ENCODE measurements at regions not wholly inside any gene's neighbourhood (a gene's known extent, or its start where the extent isn't known, plus 50 kb on each side); places are given as distances from the start of the nearest gene placed in this dataset.

DNA sequence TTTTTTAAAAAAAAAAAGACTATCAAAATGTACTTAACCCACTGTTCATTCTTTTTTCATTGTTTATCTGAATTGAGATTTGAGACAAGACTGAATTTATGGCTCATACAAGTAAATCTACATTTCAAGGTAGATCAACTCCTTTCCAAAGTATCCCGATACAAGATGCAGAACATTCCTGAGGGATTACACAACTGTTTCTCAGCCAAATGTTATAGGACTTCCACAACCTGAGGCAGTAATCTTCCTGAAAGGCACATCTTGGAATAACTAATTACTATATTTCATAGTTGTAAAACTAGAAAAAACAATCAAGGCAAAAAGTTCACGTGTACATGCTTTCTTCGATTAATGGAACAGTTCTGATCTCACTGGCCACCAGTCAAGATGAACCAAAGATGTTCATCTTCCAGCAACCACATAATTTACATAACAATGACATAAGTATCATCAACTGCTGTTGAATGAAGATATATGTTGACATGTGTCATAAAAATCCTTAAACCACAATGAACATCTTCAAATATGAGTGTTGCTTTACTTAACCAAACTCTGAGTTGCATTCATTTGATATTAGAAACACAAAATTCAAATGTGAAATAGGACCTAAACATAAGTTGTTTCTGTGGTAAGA, 225.2 kb upstream of the DKK2 start:
- no peak overlapping the region for H3K4me3 ChIP-seq (ENCODE audit: low read length)
- H3K9me3 ChIP-seq (ENCODE audit: insufficient read depth, low read depth, low read length) = no peaks in the 10 kb centered on the region
- H3K4me1 ChIP-seq (ENCODE audit: insufficient read depth, low read length) = no peaks in the 10 kb centered on the region; the same call in 1 of the 2 replicates
- H3K27me3 ChIP-seq (ENCODE audit: insufficient read depth, low read length) = no peaks in the 10 kb centered on the region
- H3K27ac ChIP-seq (ENCODE audit: low read length) = no peak overlapping the region
- H3K9ac ChIP-seq (ENCODE audit: low read depth, low read length) = no peak overlapping the region
- no peaks in the 10 kb centered on the region for H3K36me3 ChIP-seq (ENCODE audit: insufficient read depth, low read depth, low read length)

DNA sequence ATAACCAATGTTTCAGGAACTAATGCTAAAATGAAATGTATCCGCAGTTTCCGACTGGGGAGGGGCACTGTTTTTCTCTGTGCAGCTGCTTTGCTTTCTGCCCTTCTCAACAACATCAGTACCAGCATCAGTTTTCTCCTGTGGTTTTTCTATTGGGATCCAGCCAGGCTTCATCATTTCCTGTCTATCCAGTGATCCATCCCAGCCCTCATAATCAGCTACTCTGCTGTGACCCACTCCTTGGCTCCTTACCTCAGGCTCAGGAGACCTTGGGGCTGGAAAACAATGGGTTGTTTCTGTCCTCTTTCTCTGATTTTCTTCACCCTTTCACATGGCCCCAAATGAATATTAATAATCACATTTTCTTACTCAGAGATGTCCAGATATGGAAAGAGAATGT, 222.2 kb upstream of the DKK2 start:
- no peaks in the 10 kb centered on the region for H3K9me3 ChIP-seq (ENCODE audit: insufficient read depth, low read depth, low read length)
- H3K4me1 ChIP-seq (ENCODE audit: insufficient read depth, low read length) = no peaks in the 10 kb centered on the region
- no peaks in the 10 kb centered on the region for H3K36me3 ChIP-seq (ENCODE audit: insufficient read depth, low read depth, low read length)
- no peak overlapping the region for H3K27ac ChIP-seq (ENCODE audit: low read length)
- H3K27me3 ChIP-seq (ENCODE audit: insufficient read depth, low read length) = no peaks in the 10 kb centered on the region
- H3K4me3 ChIP-seq (ENCODE audit: low read length) = no peak overlapping the region
- H3K9ac ChIP-seq (ENCODE audit: low read depth, low read length) = no peak overlapping the region

DNA sequence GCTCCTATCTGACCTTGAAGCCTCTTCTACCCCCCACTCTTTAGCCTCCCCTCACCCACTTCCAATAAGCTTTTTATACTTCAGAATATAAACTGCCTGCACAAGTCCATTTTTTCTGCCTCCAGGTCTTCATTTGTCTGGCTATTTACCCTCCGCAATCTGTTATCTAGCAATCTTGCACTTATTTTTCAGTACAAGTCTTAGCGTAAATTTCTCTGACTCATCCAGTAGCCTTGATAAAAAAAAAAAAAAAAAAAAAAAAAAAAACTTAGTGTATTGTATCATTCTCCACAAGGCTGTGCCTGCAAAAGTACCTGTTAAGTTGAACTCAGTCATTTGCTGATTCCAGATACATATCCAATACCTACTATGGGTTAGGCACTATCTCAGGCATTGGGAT, 219.5 kb upstream of the DKK2 start:
- Histone ChIP-seq H3K27me3 (ENCODE audit: insufficient read depth, low read length) (no peaks in the 10 kb centered on the region), H3K36me3 (ENCODE audit: insufficient read depth, low read depth, low read length) (no peaks in the 10 kb centered on the region), H3K4me3 (ENCODE audit: low read length) (no peak overlapping the region), H3K9me3 (ENCODE audit: insufficient read depth, low read depth, low read length) (no peaks in the 10 kb centered on the region), H3K4me1 (ENCODE audit: insufficient read depth, low read length) (no peaks in the 10 kb centered on the region), H3K9ac (ENCODE audit: low read depth, low read length) (no peak overlapping the region), H3K27ac (ENCODE audit: low read length) (no peak overlapping the region)

DNA sequence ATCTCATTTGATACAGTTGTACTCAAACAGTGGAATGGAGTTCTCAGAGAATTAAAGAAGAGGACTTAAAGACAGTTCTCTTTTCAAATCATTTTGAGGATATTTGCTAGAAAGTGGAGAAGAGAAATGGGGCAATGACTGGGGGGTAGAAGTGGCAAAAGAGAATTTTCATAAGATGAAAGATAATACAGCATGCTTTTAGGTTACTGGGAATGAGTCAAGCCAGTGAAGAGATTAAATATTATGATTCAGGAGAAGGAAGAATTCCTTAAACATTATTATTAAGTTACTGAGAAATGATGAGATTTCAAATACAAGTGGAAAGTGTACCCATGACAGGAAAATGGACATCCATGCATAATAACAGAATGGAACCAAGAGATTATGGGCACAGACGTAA, 219.0 kb upstream of the DKK2 start:
- no peaks in the 10 kb centered on the region for H3K36me3 ChIP-seq (ENCODE audit: insufficient read depth, low read depth, low read length)
- H3K27me3 ChIP-seq (ENCODE audit: insufficient read depth, low read length) = no peaks in the 10 kb centered on the region
- H3K4me1 ChIP-seq (ENCODE audit: insufficient read depth, low read length) = no peaks in the 10 kb centered on the region
- H3K4me3 ChIP-seq (ENCODE audit: low read length) = no peak overlapping the region
- H3K9me3 ChIP-seq (ENCODE audit: insufficient read depth, low read depth, low read length) = no peaks in the 10 kb centered on the region
- H3K27ac ChIP-seq (ENCODE audit: low read length) = no peak overlapping the region
- H3K9ac ChIP-seq (ENCODE audit: low read depth, low read length) = no peak overlapping the region

DNA sequence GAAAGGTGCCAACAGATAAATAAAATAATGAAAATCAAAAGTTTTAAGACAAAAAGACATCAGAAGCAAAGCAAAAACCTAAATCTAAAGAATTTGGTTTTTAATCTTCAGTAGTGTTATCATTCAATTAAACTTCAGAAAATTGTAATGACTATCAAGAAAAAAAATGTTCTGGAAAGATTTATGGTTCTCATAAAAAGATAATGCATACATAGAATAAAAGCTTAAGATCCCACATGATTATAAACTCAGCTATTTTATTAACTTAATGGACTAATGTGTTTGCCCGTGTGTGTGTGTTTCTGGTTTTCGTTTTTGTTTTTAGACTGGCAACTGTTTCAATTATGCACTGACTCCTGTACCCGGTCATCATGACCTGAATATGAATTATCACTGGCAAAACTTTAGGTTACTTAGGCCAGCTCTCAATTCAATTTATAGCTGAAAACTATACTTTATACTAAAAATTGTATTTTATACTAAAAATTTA, 217.5 kb upstream of the DKK2 start:
- Histone ChIP-seq H3K27me3 (ENCODE audit: insufficient read depth, low read length) (no peaks in the 10 kb centered on the region), H3K4me1 (ENCODE audit: insufficient read depth, low read length) (no peaks in the 10 kb centered on the region), H3K4me3 (ENCODE audit: low read length) (no peak overlapping the region), H3K36me3 (ENCODE audit: insufficient read depth, low read depth, low read length) (no peaks in the 10 kb centered on the region), H3K27ac (ENCODE audit: low read length) (no peak overlapping the region), H3K9me3 (ENCODE audit: insufficient read depth, low read depth, low read length) (no peaks in the 10 kb centered on the region), H3K9ac (ENCODE audit: low read depth, low read length) (no peak overlapping the region)

DNA sequence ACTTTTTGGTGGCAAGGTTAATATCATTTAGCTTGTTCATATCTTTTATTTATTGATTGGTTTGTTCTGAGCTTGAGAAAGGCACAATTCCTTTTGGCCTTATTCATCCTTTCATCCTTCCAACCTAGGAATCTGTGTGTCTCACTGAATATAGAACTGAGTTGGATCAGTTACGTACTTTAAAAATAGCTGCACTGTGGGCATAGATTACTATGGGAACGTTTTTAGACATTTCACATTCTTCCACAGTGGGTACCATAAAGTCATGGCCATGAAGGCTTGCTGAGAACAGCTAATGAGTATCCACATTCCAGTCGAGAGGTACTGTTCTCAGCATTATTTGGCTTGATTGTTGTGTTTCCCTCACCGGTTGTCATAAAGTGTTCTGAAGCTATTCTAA, 217.0 kb upstream of the DKK2 start:
- Histone ChIP-seq H3K9ac (ENCODE audit: low read depth, low read length) (no peak overlapping the region), H3K27me3 (ENCODE audit: insufficient read depth, low read length) (no peaks in the 10 kb centered on the region), H3K27ac (ENCODE audit: low read length) (no peak overlapping the region), H3K4me3 (ENCODE audit: low read length) (no peak overlapping the region), H3K4me1 (ENCODE audit: insufficient read depth, low read length) (no peaks in the 10 kb centered on the region), H3K9me3 (ENCODE audit: insufficient read depth, low read depth, low read length) (no peaks in the 10 kb centered on the region), H3K36me3 (ENCODE audit: insufficient read depth, low read depth, low read length) (no peaks in the 10 kb centered on the region)

DNA sequence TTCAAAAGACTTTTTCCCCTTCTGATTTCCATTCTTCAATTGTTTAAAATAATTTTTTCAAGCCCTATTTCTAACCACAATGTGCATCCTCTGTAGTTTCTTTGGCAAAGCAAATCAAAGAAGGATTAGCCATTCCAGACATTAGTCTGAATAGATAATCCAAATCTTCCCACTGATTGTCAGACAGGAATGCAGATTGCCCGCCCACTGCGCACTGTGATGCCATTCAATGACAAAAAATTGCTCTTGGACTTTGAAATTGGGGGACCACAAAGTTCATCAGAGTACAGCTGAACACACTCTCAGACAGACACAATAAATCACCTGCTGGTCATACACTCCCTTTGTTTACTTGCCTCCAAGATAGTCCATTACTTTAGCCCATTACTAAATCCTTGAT, 216.5 kb upstream of the DKK2 start:
- no peak overlapping the region for H3K27ac ChIP-seq (ENCODE audit: low read length)
- no peaks in the 10 kb centered on the region for H3K4me1 ChIP-seq (ENCODE audit: insufficient read depth, low read length)
- no peaks in the 10 kb centered on the region for H3K9me3 ChIP-seq (ENCODE audit: insufficient read depth, low read depth, low read length)
- no peaks in the 10 kb centered on the region for H3K36me3 ChIP-seq (ENCODE audit: insufficient read depth, low read depth, low read length)
- H3K27me3 ChIP-seq (ENCODE audit: insufficient read depth, low read length) = no peaks in the 10 kb centered on the region
- no peak overlapping the region for H3K4me3 ChIP-seq (ENCODE audit: low read length)
- no peak overlapping the region for H3K9ac ChIP-seq (ENCODE audit: low read depth, low read length)

DNA sequence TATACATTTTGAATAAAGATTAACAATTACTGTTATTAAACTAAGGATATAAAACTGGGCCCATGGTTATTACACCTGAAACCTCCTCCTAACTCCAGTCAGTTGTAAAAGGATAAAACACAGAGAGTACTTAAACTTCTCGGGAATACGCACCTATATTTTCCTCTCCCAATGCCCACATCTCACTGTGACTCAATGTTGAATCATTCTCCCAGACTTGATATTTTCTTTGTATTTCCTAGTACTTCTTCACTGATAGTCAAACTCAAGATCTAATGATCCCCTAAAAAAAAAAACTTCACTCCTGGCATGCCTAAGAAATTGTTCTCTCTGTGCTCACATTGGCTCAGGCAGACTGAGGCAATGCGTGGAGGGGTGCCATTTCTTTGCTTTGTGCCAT, 212.5 kb upstream of the DKK2 start:
- Histone ChIP-seq H3K4me3 (ENCODE audit: low read length) (no peak overlapping the region), H3K27me3 (ENCODE audit: insufficient read depth, low read length) (no peaks in the 10 kb centered on the region), H3K36me3 (ENCODE audit: insufficient read depth, low read depth, low read length) (no peaks in the 10 kb centered on the region), H3K4me1 (ENCODE audit: insufficient read depth, low read length) (no peaks in the 10 kb centered on the region), H3K9me3 (ENCODE audit: insufficient read depth, low read depth, low read length) (no peaks in the 10 kb centered on the region), H3K9ac (ENCODE audit: low read depth, low read length) (no peak overlapping the region), H3K27ac (ENCODE audit: low read length) (no peak overlapping the region)

DNA sequence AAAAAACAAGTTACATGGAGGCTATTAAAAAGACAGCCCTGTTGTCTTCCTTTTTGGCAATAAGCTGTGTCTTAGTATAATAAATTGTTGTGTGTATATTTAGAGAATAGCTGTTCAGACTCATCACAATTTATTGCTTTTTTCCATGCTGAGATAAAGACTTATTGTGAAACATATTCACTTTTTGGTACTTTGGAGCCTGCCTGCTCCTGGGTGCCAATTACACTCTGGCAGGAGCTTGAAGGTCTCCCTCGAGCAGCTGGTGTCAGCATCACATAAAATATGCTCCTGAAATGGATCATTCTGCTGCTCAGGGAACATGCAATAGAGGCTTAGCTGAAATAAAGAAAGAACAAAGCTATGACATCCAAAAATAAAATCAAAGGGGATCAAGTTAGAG, 211.6 kb upstream of the DKK2 start:
- peaks cover 3% of the 10 kb centered on the region; the same call in 1 of the 2 replicates for H3K4me1 ChIP-seq (ENCODE audit: insufficient read depth, low read length)
- H3K4me3 ChIP-seq (ENCODE audit: low read length) = no peak overlapping the region
- no peaks in the 10 kb centered on the region for H3K27me3 ChIP-seq (ENCODE audit: insufficient read depth, low read length)
- no peak overlapping the region for H3K9ac ChIP-seq (ENCODE audit: low read depth, low read length)
- no peak overlapping the region for H3K27ac ChIP-seq (ENCODE audit: low read length)
- no peaks in the 10 kb centered on the region for H3K36me3 ChIP-seq (ENCODE audit: insufficient read depth, low read depth, low read length)
- H3K9me3 ChIP-seq (ENCODE audit: insufficient read depth, low read depth, low read length) = no peaks in the 10 kb centered on the region

DNA sequence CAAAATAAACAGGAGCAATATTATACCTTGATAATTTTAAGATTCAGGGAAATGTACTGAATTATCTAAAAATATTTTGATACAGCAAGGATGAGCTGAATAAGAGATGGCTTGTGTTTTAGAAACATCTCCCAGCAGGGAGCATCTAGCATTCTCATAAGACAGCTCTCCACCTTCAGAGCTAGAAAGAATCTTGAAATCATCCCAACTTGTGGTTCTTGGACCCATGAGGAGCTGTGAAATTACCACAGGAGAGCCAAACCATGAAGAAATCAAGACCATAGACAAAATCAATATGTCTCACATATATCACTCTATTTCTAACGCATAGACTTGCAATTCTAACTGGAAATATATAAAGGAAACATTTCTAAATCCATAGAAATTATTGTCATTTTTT, 210.6 kb upstream of the DKK2 start:
- H3K4me1 ChIP-seq (ENCODE audit: insufficient read depth, low read length) = peaks cover 3% of the 10 kb centered on the region; the same call in 1 of the 2 replicates
- H3K9ac ChIP-seq (ENCODE audit: low read depth, low read length) = no peak overlapping the region
- no peak overlapping the region for H3K4me3 ChIP-seq (ENCODE audit: low read length)
- no peak overlapping the region for H3K27ac ChIP-seq (ENCODE audit: low read length)
- no peaks in the 10 kb centered on the region for H3K9me3 ChIP-seq (ENCODE audit: insufficient read depth, low read depth, low read length)
- no peaks in the 10 kb centered on the region for H3K27me3 ChIP-seq (ENCODE audit: insufficient read depth, low read length)
- no peaks in the 10 kb centered on the region for H3K36me3 ChIP-seq (ENCODE audit: insufficient read depth, low read depth, low read length)

DNA sequence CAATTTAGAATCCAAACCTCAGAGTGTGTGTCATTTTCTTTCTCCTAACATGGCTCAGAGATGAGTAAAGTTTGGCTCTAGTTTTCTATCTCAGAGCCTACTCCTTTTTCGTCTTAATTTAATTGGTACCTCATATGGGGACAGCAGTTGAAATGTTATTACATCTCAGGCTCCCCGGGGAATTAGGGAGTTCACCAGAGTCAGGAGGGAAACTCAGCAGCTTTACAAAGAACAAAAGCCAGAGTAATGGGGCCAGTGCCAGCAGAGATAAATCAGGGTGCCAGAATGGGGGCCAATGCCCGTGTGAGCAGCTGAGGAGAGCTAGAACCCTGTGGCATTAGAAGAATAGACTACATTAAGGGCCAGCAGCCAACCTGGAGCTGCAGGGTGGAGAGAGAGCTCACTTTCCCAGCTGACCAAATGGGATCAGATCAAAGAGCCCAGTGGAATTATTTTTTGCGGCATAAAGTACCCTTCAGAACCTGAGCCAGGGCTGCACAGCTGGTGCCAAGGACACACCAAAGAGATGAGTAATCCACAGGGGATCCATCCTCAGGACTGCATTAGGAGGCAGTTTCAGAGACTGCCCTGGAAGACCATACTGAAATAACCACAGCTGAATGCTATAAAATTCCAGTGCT, 207.1 kb upstream of the DKK2 start:
- H3K27ac ChIP-seq (ENCODE audit: low read length) = no peak overlapping the region
- H3K27me3 ChIP-seq (ENCODE audit: insufficient read depth, low read length) = no peaks in the 10 kb centered on the region
- H3K36me3 ChIP-seq (ENCODE audit: insufficient read depth, low read depth, low read length) = no peaks in the 10 kb centered on the region
- H3K9ac ChIP-seq (ENCODE audit: low read depth, low read length) = no peak overlapping the region
- H3K9me3 ChIP-seq (ENCODE audit: insufficient read depth, low read depth, low read length) = no peaks in the 10 kb centered on the region
- H3K4me1 ChIP-seq (ENCODE audit: insufficient read depth, low read length) = peaks cover 3% of the 10 kb centered on the region; the same call in 1 of the 2 replicates
- no peak overlapping the region for H3K4me3 ChIP-seq (ENCODE audit: low read length)

DNA sequence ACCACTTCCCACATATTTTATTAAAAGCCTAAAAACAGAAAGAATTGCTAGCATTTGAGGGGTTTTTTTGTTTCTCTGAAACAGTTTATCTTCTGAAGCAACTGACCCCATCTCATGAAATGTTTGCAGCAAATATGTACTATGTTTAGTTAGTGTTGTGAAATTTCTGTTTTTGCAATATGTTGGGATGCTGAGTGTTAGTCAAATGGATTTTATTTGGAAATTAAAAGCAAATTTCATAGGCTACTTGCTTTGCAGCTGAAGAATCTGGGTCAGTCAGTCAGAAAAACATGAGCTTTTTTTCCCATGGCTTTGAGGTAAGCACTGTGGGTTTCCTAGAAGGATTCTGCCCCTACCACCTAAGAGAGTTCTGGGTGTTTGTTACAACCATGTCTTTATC, 184.9 kb upstream of the DKK2 start:
- no peaks in the 10 kb centered on the region for H3K4me1 ChIP-seq (ENCODE audit: insufficient read depth, low read length)
- no peak overlapping the region for H3K9ac ChIP-seq (ENCODE audit: low read depth, low read length)
- no peak overlapping the region for H3K4me3 ChIP-seq (ENCODE audit: low read length)
- H3K27me3 ChIP-seq (ENCODE audit: insufficient read depth, low read length) = no peaks in the 10 kb centered on the region
- no peaks in the 10 kb centered on the region for H3K36me3 ChIP-seq (ENCODE audit: insufficient read depth, low read depth, low read length)
- no peaks in the 10 kb centered on the region for H3K9me3 ChIP-seq (ENCODE audit: insufficient read depth, low read depth, low read length)
- H3K27ac ChIP-seq (ENCODE audit: low read length) = no peak overlapping the region
